ENCODE measurements at regions not wholly inside any gene's neighbourhood (a gene's known extent, or its start where the extent isn't known, plus 50 kb on each side); places are given as distances from the start of the nearest gene placed in this dataset.

GRCh38 chr22:49523374-49524008, 304.2 kb downstream of the BRD1 start (continued):
- TF ChIP-seq ZNF462 (CRISPR knock-in tag; IDR thresholded peaks at IDR 0.05) (no peak), NANOG (IDR thresholded peaks at IDR 0.05; ENCODE audit: borderline replicate concordance) (no peak), EZH2phosphoT487 (IDR thresholded peaks at IDR 0.05; ENCODE audit: unreplicated experiment) (no peak)

- Mint-ChIP-seq H3K9me3 (no peaks in the 10 kb centered on the region; the same call in none of the 3 replicates), H3K27me3 (ENCODE audit: insufficient read depth, low read depth, poor library complexity) (peaks cover 1% of the 10 kb centered on the region), H3K4me1 (peaks cover 25% of the 10 kb centered on the region), H3K4me3 (no peak overlapping the region), H3K27ac (no peak overlapping the region), H3K36me3 (ENCODE audit: low read depth) (peaks cover 2% of the 10 kb centered on the region; the same call in 1 of the 3 replicates)
- DNase-seq (ENCODE audit: low spot score) (no peak), ATAC-seq (no peak)
- H3K27me3 ChIP-seq (ENCODE audit: insufficient read depth), result no peaks in the 10 kb centered on the region
- no peaks in the 10 kb centered on the region for H3F3A ChIP-seq (replicated peaks; ENCODE audit: low read depth)
- H3K4me1 ChIP-seq (ENCODE audit: insufficient read depth), result no peaks in the 10 kb centered on the region
- H3K9me2 ChIP-seq (ENCODE audit: insufficient read depth), result no peaks in the 10 kb centered on the region
- no peak overlapping the region for H3K27ac ChIP-seq (ENCODE audit: low read depth)
- H3K79me2 ChIP-seq (replicated peaks; ENCODE audit: insufficient read depth), result no peaks in the 10 kb centered on the region
- no peak overlapping the region for H2AFZ ChIP-seq
- no peaks in the 10 kb centered on the region; the same call in 1 of the 2 replicates for H3K36me3 ChIP-seq (ENCODE audit: insufficient read depth)
- no peaks in the 10 kb centered on the region for H4K20me1 ChIP-seq (replicated peaks; ENCODE audit: insufficient read depth)
- no peak overlapping the region for H3K4me3 ChIP-seq
- H3K4me2 ChIP-seq, result no peak overlapping the region
- TF ChIP-seq STAT1 (IDR thresholded peaks at IDR 0.05; ENCODE audit: unreplicated experiment), result no peak
- TF ChIP-seq POLR2AphosphoS5 (IDR thresholded peaks at IDR 0.05; ENCODE audit: low read depth), result no peak
- no peak for TF ChIP-seq ZNF331 (CRISPR knock-in tag; IDR thresholded peaks at IDR 0.05; ENCODE audit: low read depth)
- no peak for TF ChIP-seq NANOG (IDR thresholded peaks at IDR 0.05; ENCODE audit: borderline replicate concordance)
- TF ChIP-seq ZNF462 (CRISPR knock-in tag; IDR thresholded peaks at IDR 0.05), result no peak
- no peak for TF ChIP-seq EZH2 (IDR thresholded peaks at IDR 0.05; ENCODE audit: low read depth, unreplicated experiment)
- TF ChIP-seq JUNB (IDR thresholded peaks at IDR 0.05; ENCODE audit: unreplicated experiment), result no peak
Observed at GRCh38 chr22:49522582-49523373, 304.9 kb downstream of the BRD1 start.

All from GM23338 (cell line).